ENCODE measurements at regions not wholly inside any gene's neighbourhood (a gene's known extent, or its start where the extent isn't known, plus 50 kb on each side); places are given as distances from the start of the nearest gene placed in this dataset.
A peak's percentile ranks its signal among the peaks of the same experiment; 100 is the strongest.

DNA sequence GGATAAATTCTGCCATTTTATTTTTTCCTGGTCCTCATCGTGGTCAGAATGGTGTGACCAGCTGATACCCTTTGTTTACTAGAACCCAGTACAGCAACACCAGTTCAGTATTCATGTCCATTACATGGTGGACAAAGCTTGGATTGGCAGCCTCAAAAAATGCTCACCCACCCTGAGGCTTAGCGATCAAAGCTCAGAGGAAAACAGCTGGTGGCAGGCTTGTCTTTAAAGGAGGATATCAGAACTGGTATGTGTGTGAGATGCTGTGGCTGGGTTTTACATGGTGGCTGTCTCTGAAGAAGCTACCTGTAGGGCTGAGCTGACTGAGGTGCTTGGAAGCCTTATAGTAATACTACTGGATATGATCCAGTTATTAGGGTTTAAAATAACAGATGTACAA, 471.1 kb upstream of the MEX3C start:
- Histone ChIP-seq H3K27ac (no peak overlapping the region), H4K20me1 (ENCODE audit: low read depth) (no peaks in the 10 kb centered on the region), H3K36me3 (no peaks in the 10 kb centered on the region), H3F3A (ENCODE audit: low read depth) (peaks cover 13% of the 10 kb centered on the region), H3K4me1 (peaks cover 14% of the 10 kb centered on the region), H2AFZ (replicated peaks) (no peak overlapping the region), H3K4me3 (no peak overlapping the region), H3K79me2 (ENCODE audit: low read depth) (no peaks in the 10 kb centered on the region), H3K9me3 (ENCODE audit: low read depth) (no peaks in the 10 kb centered on the region), H3K4me2 (peak overlapping the region; percentile 52), H3K9ac (no peak overlapping the region), H3K27me3 (no peaks in the 10 kb centered on the region)
- peak overlapping the region; percentile 44 for H3K4me3 Mint-ChIP-seq
- peaks cover 5% of the 10 kb centered on the region for H3K27me3 Mint-ChIP-seq (ENCODE audit: insufficient read depth, low read depth)
- DNase-seq (ENCODE audit: low spot score) = peak; percentile 48
- H3K9me3 Mint-ChIP-seq = peaks cover 11% of the 10 kb centered on the region
- TF ChIP-seq EZH2 (IDR thresholded peaks at IDR 0.05) = no peak
- no peak for TF ChIP-seq EZH2phosphoT487 (IDR thresholded peaks at IDR 0.05)
- TF ChIP-seq, protein P1, sequence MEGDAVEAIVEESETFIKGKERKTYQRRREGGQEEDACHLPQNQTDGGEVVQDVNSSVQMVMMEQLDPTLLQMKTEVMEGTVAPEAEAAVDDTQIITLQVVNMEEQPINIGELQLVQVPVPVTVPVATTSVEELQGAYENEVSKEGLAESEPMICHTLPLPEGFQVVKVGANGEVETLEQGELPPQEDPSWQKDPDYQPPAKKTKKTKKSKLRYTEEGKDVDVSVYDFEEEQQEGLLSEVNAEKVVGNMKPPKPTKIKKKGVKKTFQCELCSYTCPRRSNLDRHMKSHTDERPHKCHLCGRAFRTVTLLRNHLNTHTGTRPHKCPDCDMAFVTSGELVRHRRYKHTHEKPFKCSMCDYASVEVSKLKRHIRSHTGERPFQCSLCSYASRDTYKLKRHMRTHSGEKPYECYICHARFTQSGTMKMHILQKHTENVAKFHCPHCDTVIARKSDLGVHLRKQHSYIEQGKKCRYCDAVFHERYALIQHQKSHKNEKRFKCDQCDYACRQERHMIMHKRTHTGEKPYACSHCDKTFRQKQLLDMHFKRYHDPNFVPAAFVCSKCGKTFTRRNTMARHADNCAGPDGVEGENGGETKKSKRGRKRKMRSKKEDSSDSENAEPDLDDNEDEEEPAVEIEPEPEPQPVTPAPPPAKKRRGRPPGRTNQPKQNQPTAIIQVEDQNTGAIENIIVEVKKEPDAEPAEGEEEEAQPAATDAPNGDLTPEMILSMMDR (IDR thresholded peaks at IDR 0.05) = no peak
- H3K27ac Mint-ChIP-seq = peak overlapping the region; percentile 43
- H3K36me3 Mint-ChIP-seq = peaks cover 3% of the 10 kb centered on the region
- peaks cover 49% of the 10 kb centered on the region for H3K4me1 Mint-ChIP-seq

GRCh38 chr18:51686590-51686989, 489.1 kb upstream of the MEX3C start:
- Histone ChIP-seq H3K27ac (no peak overlapping the region), H3K79me2 (ENCODE audit: low read depth) (no peaks in the 10 kb centered on the region), H3K4me1 (no peaks in the 10 kb centered on the region), H4K20me1 (ENCODE audit: low read depth) (no peaks in the 10 kb centered on the region), H3K4me3 (no peak overlapping the region), H3K27me3 (no peaks in the 10 kb centered on the region), H3F3A (ENCODE audit: low read depth) (no peaks in the 10 kb centered on the region), H3K4me2 (no peak overlapping the region), H3K36me3 (no peaks in the 10 kb centered on the region), H3K9me3 (ENCODE audit: low read depth) (no peaks in the 10 kb centered on the region), H2AFZ (replicated peaks) (no peak overlapping the region), H3K9ac (no peak overlapping the region)
- Mint-ChIP-seq H3K36me3 (no peaks in the 10 kb centered on the region), H3K27me3 (ENCODE audit: insufficient read depth, low read depth) (no peaks in the 10 kb centered on the region), H3K4me1 (no peaks in the 10 kb centered on the region), H3K27ac (no peak overlapping the region), H3K4me3 (no peak overlapping the region), H3K9me3 (peaks cover 3% of the 10 kb centered on the region)
- TF ChIP-seq, protein P1 (IDR thresholded peaks at IDR 0.05) = no peak
- TF ChIP-seq EZH2 (IDR thresholded peaks at IDR 0.05) (no peak), EZH2phosphoT487 (IDR thresholded peaks at IDR 0.05) (no peak)
- DNase-seq (ENCODE audit: low spot score) = no peak

GRCh38 chr18:51687845-51688585, 490.5 kb upstream of the MEX3C start:
- peaks cover 3% of the 10 kb centered on the region for H3K27me3 Mint-ChIP-seq (ENCODE audit: insufficient read depth, low read depth)
- Histone ChIP-seq H3K9me3 (ENCODE audit: low read depth) (no peaks in the 10 kb centered on the region), H3K9ac (no peak overlapping the region), H3K27me3 (no peaks in the 10 kb centered on the region), H3F3A (ENCODE audit: low read depth) (no peaks in the 10 kb centered on the region), H3K79me2 (ENCODE audit: low read depth) (no peaks in the 10 kb centered on the region), H4K20me1 (ENCODE audit: low read depth) (no peaks in the 10 kb centered on the region), H3K36me3 (no peaks in the 10 kb centered on the region), H3K4me1 (no peaks in the 10 kb centered on the region), H3K4me2 (no peak overlapping the region), H3K27ac (no peak overlapping the region), H2AFZ (replicated peaks) (no peak overlapping the region), H3K4me3 (no peak overlapping the region)
- no peak overlapping the region for H3K27ac Mint-ChIP-seq
- TF ChIP-seq, protein P1 (IDR thresholded peaks at IDR 0.05) = no peak
- TF ChIP-seq EZH2 (IDR thresholded peaks at IDR 0.05) = no peak
- no peak for DNase-seq (ENCODE audit: low spot score)
- H3K4me3 Mint-ChIP-seq = no peak overlapping the region
- peaks cover 4% of the 10 kb centered on the region for H3K4me1 Mint-ChIP-seq
- H3K9me3 Mint-ChIP-seq = peaks cover 3% of the 10 kb centered on the region
- no peaks in the 10 kb centered on the region for H3K36me3 Mint-ChIP-seq

All from neural progenitor cell (in vitro differentiated cells).